ENCODE measurements at regions not wholly inside any gene's neighbourhood (a gene's known extent, or its start where the extent isn't known, plus 50 kb on each side); places are given as distances from the start of the nearest gene placed in this dataset.

- Histone ChIP-seq H3K4me1 (ENCODE audit: control insufficient read depth in 2 of 2, insufficient read depth in 2 of 2, low read length in 2 of 2) (no peaks in the 10 kb centered on the region), H3K9me3 (ENCODE audit: control insufficient read depth in 2 of 3, low read length in 3 of 3) (no peaks in the 10 kb centered on the region), H3K27ac (ENCODE audit: low read depth, low read length) (no peak overlapping the region), H3K4me3 (ENCODE audit: low read length) (no peak overlapping the region), H3K36me3 (ENCODE audit: control insufficient read depth in 2 of 3, insufficient read depth in 3 of 3, low read length in 3 of 3) (no peaks in the 10 kb centered on the region), H3K27me3 (ENCODE audit: control insufficient read depth in 2 of 2, insufficient read depth in 2 of 2, low read length in 2 of 2) (no peaks in the 10 kb centered on the region)
- Mint-ChIP-seq H3K9me3 (peaks cover 0 to 10% (median 4%) of the 10 kb centered on the region in 11 donors), H3K27ac (no peak overlapping the region), H3K4me3 (no peak overlapping the region), H3K27me3 (peaks cover 0 to 4% (median 0%) of the 10 kb centered on the region in 5 donors), H3K4me1 (peaks cover 0 to 2% (median 0%) of the 10 kb centered on the region in 7 donors), H3K36me3 (peaks cover 0 to 3% (median 0%) of the 10 kb centered on the region in 5 donors)
- ChIA-PET CTCF (no interaction called here), POLR2A (no interaction called here)
- ATAC-seq (no peak), DNase-seq (no peak)
- intact Hi-C loops (cut with micrococcal nuclease) = no loop called here
Observed at GRCh38 chr6:8494730-8495129, 59.4 kb upstream of the SLC35B3 start.

- H3K9me3 Mint-ChIP-seq = peaks cover 0 to 5% (median 1%) of the 10 kb centered on the region in 11 donors
- POLR2A ChIA-PET = no interaction called here
Observed at GRCh38 chr6:8492536-8493133, 57.3 kb upstream of the SLC35B3 start.

More at GRCh38 chr6:8492536-8493133, 57.3 kb upstream of the SLC35B3 start:
- intact Hi-C loops (cut with micrococcal nuclease) = no loop called here
- CTCF ChIA-PET = no interaction called here
- no peaks in the 10 kb centered on the region for H3K4me1 ChIP-seq (ENCODE audit: control insufficient read depth in 2 of 2, insufficient read depth in 2 of 2, low read length in 2 of 2)
- no peak overlapping the region for H3K27ac ChIP-seq (ENCODE audit: low read depth, low read length)
- no peaks in the 10 kb centered on the region for H3K36me3 ChIP-seq (ENCODE audit: control insufficient read depth in 2 of 3, insufficient read depth in 3 of 3, low read length in 3 of 3)
- H3K9me3 ChIP-seq (ENCODE audit: control insufficient read depth in 2 of 3, low read length in 3 of 3) = no peaks in the 10 kb centered on the region
- no peaks in the 10 kb centered on the region for H3K27me3 Mint-ChIP-seq
- no peaks in the 10 kb centered on the region for H3K27me3 ChIP-seq (ENCODE audit: control insufficient read depth in 2 of 2, insufficient read depth in 2 of 2, low read length in 2 of 2)
- no peak for DNase-seq
- H3K4me3 ChIP-seq (ENCODE audit: low read length) = no peak overlapping the region
- no peak overlapping the region for H3K4me3 Mint-ChIP-seq
- H3K36me3 Mint-ChIP-seq = no peaks in the 10 kb centered on the region
- H3K4me1 Mint-ChIP-seq = peaks cover 0 to 2% (median 0%) of the 10 kb centered on the region in 7 donors
- ATAC-seq = no peak
- H3K27ac Mint-ChIP-seq = no peak overlapping the region
